Stomach (tissue), 4 donors: ENCODE measurements at regions not wholly inside any gene's neighbourhood (a gene's known extent, or its start where the extent isn't known, plus 50 kb on each side); places are given as distances from the start of the nearest gene placed in this dataset.

ENCODE experiments used
- CTCF ChIP-seq, 7 experiments: fragments of 450-650 bp in 4 of 7; fragments of 200-600 bp in 3 of 7; sonication (generic) in 3 of 7; IDR thresholded peaks; one replicate each; pipeline ENCODE4 v1.5.1; 2016 to 2019; ENCODE audit warnings: antibody characterized with exemption in 7 of 7, control low read depth in 2 of 7, mild to moderate bottlenecking in 1 of 7
- POLR2A ChIP-seq, 4 donors: fragments of 450-650 bp; IDR thresholded peaks; one replicate each; pipeline ENCODE4 v1.6.1; 2016; ENCODE audit warnings: antibody characterized with exemption in 4 of 4, control low read depth in 2 of 4, mild to moderate bottlenecking in 1 of 4, moderate library complexity in 1 of 4
- POLR2AphosphoS5 ChIP-seq, 3 donors: sonication (generic); formaldehyde crosslinking; IDR thresholded peaks; one replicate each; pipeline ENCODE4 v1.6.1; 2016; ENCODE audit warnings: antibody characterized with exemption in 3 of 3

GRCh38 chr6:112886415-112886814 is 539.3 kb downstream of the RFPL4B start:
- TF ChIP-seq CTCF (IDR thresholded peaks at IDR 0.05) (no peak), POLR2A (IDR thresholded peaks at IDR 0.05) (no peak), POLR2AphosphoS5 (IDR thresholded peaks at IDR 0.05) (no peak)
